ENCODE measurements at regions not wholly inside any gene's neighbourhood (a gene's known extent, or its start where the extent isn't known, plus 50 kb on each side); places are given as distances from the start of the nearest gene placed in this dataset.

DNA sequence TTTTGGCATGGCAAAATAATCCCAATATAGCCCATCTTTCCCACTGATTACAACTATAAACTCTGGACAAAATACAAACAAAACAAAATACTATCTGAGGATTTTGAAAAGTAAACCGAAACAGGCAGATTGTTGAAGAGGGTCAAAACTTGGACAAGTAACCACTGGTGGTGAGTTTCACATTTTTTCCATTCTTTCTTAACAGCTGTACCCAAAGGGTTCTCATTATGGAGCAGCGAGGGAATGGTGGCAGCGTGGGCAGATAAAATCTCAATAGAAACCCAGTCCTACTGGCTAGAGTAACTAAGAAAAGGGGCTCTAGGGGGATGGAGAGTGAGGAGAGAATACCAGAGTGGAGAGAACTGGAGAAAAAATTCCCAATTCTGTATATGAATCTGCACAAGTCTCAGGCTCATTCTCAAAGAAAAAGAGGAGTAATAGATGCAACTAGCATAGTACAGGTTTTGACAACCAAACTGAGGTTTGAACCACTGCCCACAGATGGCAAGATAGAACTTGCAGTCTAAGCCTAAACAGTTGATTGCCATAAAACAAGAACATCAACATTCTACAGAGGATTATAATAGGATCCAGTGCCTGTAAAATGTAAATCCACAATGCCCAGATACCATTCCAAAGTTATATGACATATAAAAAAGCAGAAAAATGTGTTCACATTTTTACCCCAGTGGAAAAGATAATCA is 284.5 kb downstream of the KCNRG start:
- H3K27ac Mint-ChIP-seq (ENCODE audit: unreplicated experiment), result no peak overlapping the region
- no peaks in the 10 kb centered on the region for H3K4me1 Mint-ChIP-seq (ENCODE audit: unreplicated experiment)
- peaks cover 3% of the 10 kb centered on the region for H3K36me3 Mint-ChIP-seq (ENCODE audit: unreplicated experiment)
- H3K9me3 Mint-ChIP-seq (ENCODE audit: unreplicated experiment), result peaks cover 1% of the 10 kb centered on the region
- TF ChIP-seq, protein P1, sequence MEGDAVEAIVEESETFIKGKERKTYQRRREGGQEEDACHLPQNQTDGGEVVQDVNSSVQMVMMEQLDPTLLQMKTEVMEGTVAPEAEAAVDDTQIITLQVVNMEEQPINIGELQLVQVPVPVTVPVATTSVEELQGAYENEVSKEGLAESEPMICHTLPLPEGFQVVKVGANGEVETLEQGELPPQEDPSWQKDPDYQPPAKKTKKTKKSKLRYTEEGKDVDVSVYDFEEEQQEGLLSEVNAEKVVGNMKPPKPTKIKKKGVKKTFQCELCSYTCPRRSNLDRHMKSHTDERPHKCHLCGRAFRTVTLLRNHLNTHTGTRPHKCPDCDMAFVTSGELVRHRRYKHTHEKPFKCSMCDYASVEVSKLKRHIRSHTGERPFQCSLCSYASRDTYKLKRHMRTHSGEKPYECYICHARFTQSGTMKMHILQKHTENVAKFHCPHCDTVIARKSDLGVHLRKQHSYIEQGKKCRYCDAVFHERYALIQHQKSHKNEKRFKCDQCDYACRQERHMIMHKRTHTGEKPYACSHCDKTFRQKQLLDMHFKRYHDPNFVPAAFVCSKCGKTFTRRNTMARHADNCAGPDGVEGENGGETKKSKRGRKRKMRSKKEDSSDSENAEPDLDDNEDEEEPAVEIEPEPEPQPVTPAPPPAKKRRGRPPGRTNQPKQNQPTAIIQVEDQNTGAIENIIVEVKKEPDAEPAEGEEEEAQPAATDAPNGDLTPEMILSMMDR (IDR thresholded peaks at IDR 0.05), result no peak
- no peak for DNase-seq (ENCODE audit: extremely low spot score, unreplicated experiment)
- H3K27me3 Mint-ChIP-seq (ENCODE audit: unreplicated experiment), result peaks cover 14% of the 10 kb centered on the region
- no peak overlapping the region for H3K4me3 Mint-ChIP-seq (ENCODE audit: unreplicated experiment)

DNA sequence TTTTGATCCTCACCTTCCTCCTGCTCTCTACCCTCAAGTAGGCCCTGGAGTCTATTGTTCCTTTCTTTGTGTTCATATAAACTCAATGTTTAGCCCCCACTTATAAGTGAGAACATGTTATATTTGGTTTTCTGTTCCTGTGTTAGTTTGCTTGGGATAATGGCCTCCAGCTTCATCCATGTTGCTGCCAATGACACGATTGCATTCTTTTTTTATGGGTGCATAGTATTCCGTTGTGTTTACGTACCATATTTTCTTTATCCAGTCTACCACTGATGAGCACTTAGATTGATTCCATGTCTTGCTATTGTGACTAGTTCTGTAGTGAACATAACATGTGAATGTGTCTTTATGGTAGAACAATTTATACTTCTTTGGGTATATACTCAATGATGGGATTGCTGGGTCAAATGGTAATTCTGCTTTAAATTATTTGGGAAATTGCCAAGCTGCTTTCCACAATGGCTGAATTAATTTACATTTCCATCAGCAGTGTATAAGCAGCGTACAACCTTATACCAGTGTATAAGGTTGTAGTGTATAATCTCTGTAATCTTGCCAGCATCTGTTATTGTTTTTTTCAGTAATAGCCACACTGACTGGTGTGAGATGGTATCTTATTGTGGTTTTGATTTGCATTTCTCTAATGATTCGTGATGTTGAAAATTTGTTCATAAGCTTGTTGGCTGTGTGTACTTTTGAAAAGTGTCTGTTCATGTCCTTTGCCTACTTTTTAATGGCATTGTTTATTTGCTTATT is 288.9 kb downstream of the KCNRG start:
- Mint-ChIP-seq H3K4me3 (ENCODE audit: unreplicated experiment) (no peak overlapping the region), H3K4me1 (ENCODE audit: unreplicated experiment) (no peaks in the 10 kb centered on the region), H3K9me3 (ENCODE audit: unreplicated experiment) (peaks cover 10% of the 10 kb centered on the region), H3K27me3 (ENCODE audit: unreplicated experiment) (peaks cover 6% of the 10 kb centered on the region), H3K27ac (ENCODE audit: unreplicated experiment) (no peak overlapping the region), H3K36me3 (ENCODE audit: unreplicated experiment) (peaks cover 4% of the 10 kb centered on the region)
- DNase-seq (ENCODE audit: extremely low spot score, unreplicated experiment), result no peak
- TF ChIP-seq, protein P1 (IDR thresholded peaks at IDR 0.05), result no peak

DNA sequence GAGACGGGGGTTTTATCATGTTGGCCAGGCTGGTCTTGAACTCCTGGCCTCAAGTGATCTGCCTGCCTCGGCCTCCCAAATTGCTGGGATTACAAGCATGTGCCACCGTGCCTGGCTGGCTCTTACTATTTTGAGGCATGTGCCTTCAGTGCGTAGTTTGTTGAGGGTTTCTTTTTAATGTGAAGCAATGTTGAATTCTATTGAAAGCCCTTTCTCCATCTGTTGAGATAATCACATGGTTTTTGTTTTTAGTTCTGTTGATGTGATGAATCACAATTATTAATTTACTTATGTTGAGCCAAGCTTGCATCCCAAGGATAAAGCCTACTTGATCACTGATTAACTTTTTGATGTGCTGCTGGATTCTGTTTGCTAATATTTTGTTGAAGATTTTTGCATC is 290.9 kb downstream of the KCNRG start:
- Mint-ChIP-seq H3K4me1 (ENCODE audit: unreplicated experiment) (peaks cover 2% of the 10 kb centered on the region), H3K27ac (ENCODE audit: unreplicated experiment) (no peak overlapping the region), H3K36me3 (ENCODE audit: unreplicated experiment) (peaks cover 4% of the 10 kb centered on the region), H3K4me3 (ENCODE audit: unreplicated experiment) (no peak overlapping the region), H3K27me3 (ENCODE audit: unreplicated experiment) (peaks cover 3% of the 10 kb centered on the region), H3K9me3 (ENCODE audit: unreplicated experiment) (peaks cover 10% of the 10 kb centered on the region)
- TF ChIP-seq, protein P1 (IDR thresholded peaks at IDR 0.05), result no peak
- no peak for DNase-seq (ENCODE audit: extremely low spot score, unreplicated experiment)

DNA sequence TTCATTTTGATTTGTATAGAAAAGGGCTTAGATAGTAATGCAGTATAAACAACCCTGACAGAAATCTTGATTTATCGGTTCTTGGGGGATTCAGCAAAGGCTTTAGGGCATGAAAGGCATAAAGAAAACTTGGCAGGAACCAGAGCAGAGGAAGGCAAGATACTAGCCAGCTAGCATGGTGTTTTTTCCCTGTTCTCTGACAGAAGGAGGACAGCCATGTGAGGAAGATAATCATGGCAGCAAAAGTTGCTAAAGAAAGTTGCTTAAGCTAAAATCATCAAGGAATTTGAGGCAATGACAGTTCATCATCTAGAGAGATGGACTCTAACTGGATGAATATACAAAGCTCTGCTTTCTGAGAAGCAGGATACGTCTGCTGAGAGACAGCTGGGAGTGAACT is 294.1 kb downstream of the KCNRG start:
- H3K4me3 Mint-ChIP-seq (ENCODE audit: unreplicated experiment), result no peak overlapping the region
- no peaks in the 10 kb centered on the region for H3K27me3 Mint-ChIP-seq (ENCODE audit: unreplicated experiment)
- DNase-seq (ENCODE audit: extremely low spot score, unreplicated experiment), result no peak
- TF ChIP-seq, protein P1 (IDR thresholded peaks at IDR 0.05), result no peak
- H3K36me3 Mint-ChIP-seq (ENCODE audit: unreplicated experiment), result peaks cover 4% of the 10 kb centered on the region
- no peak overlapping the region for H3K27ac Mint-ChIP-seq (ENCODE audit: unreplicated experiment)
- H3K9me3 Mint-ChIP-seq (ENCODE audit: unreplicated experiment), result peaks cover 10% of the 10 kb centered on the region
- H3K4me1 Mint-ChIP-seq (ENCODE audit: unreplicated experiment), result peaks cover 8% of the 10 kb centered on the region

DNA sequence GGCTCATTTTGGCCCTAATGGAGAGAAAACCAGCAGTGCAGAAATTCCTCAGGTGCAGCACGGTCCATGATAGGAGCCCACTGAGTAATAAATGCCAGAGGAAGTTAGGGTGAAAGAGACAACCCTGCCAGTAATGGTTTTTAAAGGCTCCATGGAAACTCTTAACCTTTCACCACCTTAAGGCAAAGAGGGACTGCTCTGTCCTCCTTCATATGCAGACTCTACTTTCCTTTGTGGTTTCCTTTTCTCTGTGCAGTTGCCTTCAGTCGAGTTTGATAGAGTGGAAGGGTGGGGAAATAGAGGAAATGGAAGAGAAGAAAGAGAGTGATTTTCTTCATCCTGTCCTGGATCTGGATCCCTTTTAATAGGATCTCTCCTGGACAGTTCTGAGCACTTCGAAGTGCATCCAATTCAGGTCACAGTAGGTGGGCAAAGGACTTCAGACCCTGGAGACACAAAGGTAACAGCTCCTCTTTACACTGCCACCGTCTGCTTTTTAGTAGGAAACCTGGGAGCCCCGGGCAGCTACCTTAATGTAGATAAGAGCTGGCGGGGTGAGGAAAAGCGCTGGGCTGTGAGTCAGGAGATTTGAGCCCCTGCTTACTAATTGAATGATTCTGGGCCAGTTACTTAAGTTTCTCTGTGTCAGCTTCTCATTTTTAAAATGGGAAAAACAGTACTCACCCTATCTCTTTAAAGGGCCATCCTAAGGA is 294.8 kb downstream of the KCNRG start:
- H3K27me3 Mint-ChIP-seq (ENCODE audit: unreplicated experiment), result no peaks in the 10 kb centered on the region
- TF ChIP-seq, protein P1 (IDR thresholded peaks at IDR 0.05), result no peak
- no peak for DNase-seq (ENCODE audit: extremely low spot score, unreplicated experiment)
- H3K36me3 Mint-ChIP-seq (ENCODE audit: unreplicated experiment), result peaks cover 2% of the 10 kb centered on the region
- H3K4me3 Mint-ChIP-seq (ENCODE audit: unreplicated experiment), result no peak overlapping the region
- peaks cover 5% of the 10 kb centered on the region for H3K9me3 Mint-ChIP-seq (ENCODE audit: unreplicated experiment)
- H3K4me1 Mint-ChIP-seq (ENCODE audit: unreplicated experiment), result peaks cover 8% of the 10 kb centered on the region
- H3K27ac Mint-ChIP-seq (ENCODE audit: unreplicated experiment), result no peak overlapping the region
